HEK293 (cell line): ENCODE measurements at regions not wholly inside any gene's neighbourhood (a gene's known extent, or its start where the extent isn't known, plus 50 kb on each side); places are given as distances from the start of the nearest gene placed in this dataset.
A peak's percentile ranks its signal among the peaks of the same experiment; 100 is the strongest.

Experiments used
- CTCF ChIA-PET: fragments of 350-600 bp; formaldehyde crosslinking; extraction: SDS; loops from one replicate; lab custom pipeline; 2021; ENCODE audit warnings: antibody characterized with exemption; lab: Yijun Ruan, JAX
- POLR2A ChIA-PET: fragments of 300-600 bp; formaldehyde crosslinking; extraction: SDS; loops from one replicate; lab custom pipeline; 2020; ENCODE audit warnings: antibody characterized with exemption, inconsistent platforms; lab: Yijun Ruan, JAX
- H3K27ac ChIP-seq: fragments of 200-500 bp; sonication (Bioruptor generic); 2 replicates; pipeline ENCODE4 v1.5.1; 2014; ENCODE audit warnings: low read depth, low read length, control low read depth, inconsistent platforms; ENCODE audit errors: extremely low read depth
- H3K36me3 ChIP-seq, 2 experiments: fragments of 200-500 bp in 1 of 2; sonication (Bioruptor generic) in 1 of 2; 1 replicate in 1 of 2; 2 replicates in 1 of 2; pipeline ENCODE4 v1.5.1; 2014 to 2017; ENCODE audit warnings: inconsistent platforms in 2 of 2, low read length in 2 of 2; ENCODE audit not compliant: control insufficient read depth in 2 of 2, insufficient read depth in 1 of 2
- H3K4me1 ChIP-seq: fragments of 200-500 bp; sonication (Bioruptor generic); 2 replicates; pipeline ENCODE4 v1.5.1; 2014; ENCODE audit warnings: mild to moderate bottlenecking, low read length, inconsistent platforms; ENCODE audit not compliant: control insufficient read depth, insufficient read depth
- H3K4me3 ChIP-seq: 2 replicates; pipeline ENCODE4 v1.5.1; 2011; ENCODE audit warnings: low read depth, mild to moderate bottlenecking, control low read depth, low read length, moderate library complexity
- H3K9me3 ChIP-seq: fragments of 200-500 bp; sonication (Bioruptor generic); 2 replicates; pipeline ENCODE4 v1.5.1; 2014; ENCODE audit warnings: low read depth, low read length, inconsistent platforms; ENCODE audit not compliant: control insufficient read depth, insufficient read depth
- GLI4 ChIP-seq: fragments of 450-650 bp; formaldehyde crosslinking; IDR thresholded peaks from 2 replicates; pipeline ENCODE4 v1.5.1; 2016; ENCODE audit warnings: missing biosample characterization, missing genetic modification characterization
- GLIS2 ChIP-seq: fragments of 450-650 bp; formaldehyde crosslinking; IDR thresholded peaks from 2 replicates; pipeline ENCODE4 v1.5.1; 2016; ENCODE audit warnings: missing biosample characterization, missing genetic modification characterization
- KLF9 ChIP-seq: fragments of 450-650 bp; formaldehyde crosslinking; IDR thresholded peaks from 2 replicates; pipeline ENCODE4 v1.5.1; 2016; ENCODE audit warnings: missing biosample characterization, missing genetic modification characterization, low read depth
- PRDM10 ChIP-seq: fragments of 450-650 bp; formaldehyde crosslinking; IDR thresholded peaks from 2 replicates; pipeline ENCODE4 v1.5.1; 2016; ENCODE audit warnings: missing biosample characterization, missing genetic modification characterization
- REST ChIP-seq: fragments of 450-650 bp; formaldehyde crosslinking; IDR thresholded peaks from 2 replicates; pipeline ENCODE4 v1.5.1; 2016; ENCODE audit warnings: missing biosample characterization, missing genetic modification characterization
- SCRT1 ChIP-seq: fragments of 450-650 bp; formaldehyde crosslinking; IDR thresholded peaks from 2 replicates; pipeline ENCODE4 v1.5.1; 2016; ENCODE audit warnings: missing biosample characterization, missing genetic modification characterization, borderline replicate concordance
- ZBTB44 ChIP-seq: fragments of 450-650 bp; IDR thresholded peaks from 2 replicates; pipeline ENCODE4 v1.5.1; 2018; ENCODE audit warnings: missing biosample characterization, mild to moderate bottlenecking, missing genetic modification characterization
- ZBTB8A ChIP-seq: fragments of 450-650 bp; formaldehyde crosslinking; IDR thresholded peaks from 2 replicates; pipeline ENCODE4 v1.5.1; 2016; ENCODE audit warnings: missing biosample characterization, missing genetic modification characterization
- ZNF280C ChIP-seq: fragments of 450-650 bp; formaldehyde crosslinking; IDR thresholded peaks from 2 replicates; pipeline ENCODE4 v1.5.1; 2016; ENCODE audit warnings: missing biosample characterization, missing genetic modification characterization
- ZNF362 ChIP-seq: fragments of 450-650 bp; formaldehyde crosslinking; IDR thresholded peaks from 2 replicates; pipeline ENCODE4 v1.5.1; 2016; ENCODE audit warnings: missing biosample characterization, missing genetic modification characterization
- ZNF843 ChIP-seq: fragments of 450-650 bp; formaldehyde crosslinking; IDR thresholded peaks from 2 replicates; pipeline ENCODE4 v1.5.1; 2016; ENCODE audit warnings: missing biosample characterization, missing genetic modification characterization
- ZSCAN30 ChIP-seq: fragments of 450-650 bp; IDR thresholded peaks from 2 replicates; pipeline ENCODE4 v1.5.1; 2018; ENCODE audit warnings: missing biosample characterization, mild to moderate bottlenecking, missing genetic modification characterization, moderate library complexity
- ZXDB ChIP-seq: fragments of 450-650 bp; formaldehyde crosslinking; IDR thresholded peaks from 2 replicates; pipeline ENCODE4 v1.5.1; 2016; ENCODE audit warnings: missing biosample characterization, missing genetic modification characterization

GRCh38 chr1:58885998-58886397 is 102.2 kb upstream of the JUN start (continued):
- TF ChIP-seq REST (peak; percentile 66; the same call in 1 of the 2 replicates), GLI4 (tag by site-specific recombination) (no peak), ZXDB (tag by site-specific recombination) (peak; percentile 79), ZBTB8A (tag by site-specific recombination) (no peak), ZNF843 (tag by site-specific recombination) (0 out of 2 replicates have a peak, but pooled peaks have one; percentile 18), ZNF280C (tag by site-specific recombination) (no peak), GLIS2 (tag by site-specific recombination) (no peak), SCRT1 (tag by site-specific recombination) (no peak), KLF9 (tag by site-specific recombination) (no peak)

- POLR2A ChIA-PET = no interaction called here
These were observed 102.8 kb upstream of the JUN start for GRCh38 chr1:58886611-58887010.

More at GRCh38 chr1:58886611-58887010, 102.8 kb upstream of the JUN start:
- TF ChIP-seq PRDM10 (no peak), ZBTB44 (tag by site-specific recombination) (no peak), ZNF362 (tag by site-specific recombination) (no peak), ZSCAN30 (tag by site-specific recombination) (no peak)
- Histone ChIP-seq H3K4me1 (peaks cover 24% of the 10 kb centered on the region), H3K4me3 (no peak overlapping the region), H3K9me3 (no peaks in the 10 kb centered on the region), H3K27ac (peak overlapping the region; percentile 73; the same call in 1 of the 2 replicates), H3K36me3 (no peaks in the 10 kb centered on the region)
- CTCF ChIA-PET = interaction anchor here (0.6 to 0.7 kb wide), 2 partner anchors 138 to 157 kb away, joined by 3 read pairs; no protein-coding TSS in a partner anchor
